ENCODE measurements at regions not wholly inside any gene's neighbourhood (a gene's known extent, or its start where the extent isn't known, plus 50 kb on each side); places are given as distances from the start of the nearest gene placed in this dataset.

DNA sequence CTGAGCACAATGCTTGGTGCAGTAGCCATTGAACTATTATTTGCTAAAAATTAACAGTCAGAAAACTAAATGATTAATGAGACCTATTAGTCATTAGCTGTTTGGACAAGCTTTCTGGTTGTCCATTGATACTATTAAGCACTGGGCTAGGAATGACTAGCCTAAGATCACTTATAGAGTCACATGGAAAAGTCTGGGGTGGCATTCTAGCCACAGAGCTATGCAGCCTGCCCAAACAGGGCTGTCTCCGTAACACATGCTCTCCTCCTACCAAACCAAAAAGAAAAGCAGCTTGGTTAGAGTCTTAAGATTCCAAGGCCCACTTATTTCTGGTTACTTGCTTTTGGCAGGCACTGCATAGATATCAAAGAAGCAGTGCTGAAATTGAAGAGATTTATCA, 193.5 kb upstream of the NBEA start:
- peak overlapping the region; percentile 68 to 77 (median 75) for H3K27ac ChIP-seq
- WGBS, 2 donors, result 26 to 56% methylated on average over 1 of the region's 1 CpG
- H3K27me3 ChIP-seq, result no peaks in the 10 kb centered on the region
- TF ChIP-seq POLR2A (IDR thresholded peaks at IDR 0.05), result no peak
- TF ChIP-seq, protein P1, sequence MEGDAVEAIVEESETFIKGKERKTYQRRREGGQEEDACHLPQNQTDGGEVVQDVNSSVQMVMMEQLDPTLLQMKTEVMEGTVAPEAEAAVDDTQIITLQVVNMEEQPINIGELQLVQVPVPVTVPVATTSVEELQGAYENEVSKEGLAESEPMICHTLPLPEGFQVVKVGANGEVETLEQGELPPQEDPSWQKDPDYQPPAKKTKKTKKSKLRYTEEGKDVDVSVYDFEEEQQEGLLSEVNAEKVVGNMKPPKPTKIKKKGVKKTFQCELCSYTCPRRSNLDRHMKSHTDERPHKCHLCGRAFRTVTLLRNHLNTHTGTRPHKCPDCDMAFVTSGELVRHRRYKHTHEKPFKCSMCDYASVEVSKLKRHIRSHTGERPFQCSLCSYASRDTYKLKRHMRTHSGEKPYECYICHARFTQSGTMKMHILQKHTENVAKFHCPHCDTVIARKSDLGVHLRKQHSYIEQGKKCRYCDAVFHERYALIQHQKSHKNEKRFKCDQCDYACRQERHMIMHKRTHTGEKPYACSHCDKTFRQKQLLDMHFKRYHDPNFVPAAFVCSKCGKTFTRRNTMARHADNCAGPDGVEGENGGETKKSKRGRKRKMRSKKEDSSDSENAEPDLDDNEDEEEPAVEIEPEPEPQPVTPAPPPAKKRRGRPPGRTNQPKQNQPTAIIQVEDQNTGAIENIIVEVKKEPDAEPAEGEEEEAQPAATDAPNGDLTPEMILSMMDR (IDR thresholded peaks at IDR 0.05), result no peak
- intact Hi-C loops (cut with DNase I), result no loop called here
- DNase-seq, result peak; percentile 35 to 44
- H3K9me3 ChIP-seq, result no peaks in the 10 kb centered on the region
- H3K4me1 ChIP-seq, result peaks cover 22 to 28% of the 10 kb centered on the region in 2 donors
- H3K4me3 ChIP-seq (replicated peaks in 1 of 3), result no peak overlapping the region
- no peaks in the 10 kb centered on the region for H3K36me3 ChIP-seq

DNA sequence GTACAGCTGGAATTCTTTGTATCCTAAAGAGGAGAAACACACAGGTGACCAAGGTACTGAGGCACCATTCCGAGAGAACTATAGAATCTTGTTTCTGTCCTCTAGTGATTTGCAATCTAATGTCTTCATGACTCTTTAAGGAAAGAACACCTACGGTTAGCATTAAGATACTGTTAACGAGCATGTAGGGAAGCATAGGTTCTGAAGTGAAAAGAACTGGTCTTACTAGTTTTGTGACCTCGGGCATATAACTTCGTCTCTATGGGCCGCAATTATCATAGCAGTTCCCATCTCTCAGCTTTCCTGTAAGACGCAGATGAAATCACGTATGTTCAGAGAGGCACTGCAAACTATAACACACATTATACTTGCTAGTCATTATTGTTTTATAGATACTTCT, 193.0 kb upstream of the NBEA start:
- Histone ChIP-seq H3K4me1 (peaks cover 22 to 28% of the 10 kb centered on the region in 2 donors), H3K4me3 (replicated peaks in 1 of 3) (no peak overlapping the region), H3K27me3 (no peaks in the 10 kb centered on the region), H3K27ac (peak overlapping the region in 2 of 3 donors; percentile 75 to 77), H3K36me3 (no peaks in the 10 kb centered on the region), H3K9me3 (no peaks in the 10 kb centered on the region)
- WGBS, 2 donors, result 59 to 64% methylated on average over 8 of the region's 8 CpGs
- intact Hi-C loops (cut with DNase I), result no loop called here
- no peak for DNase-seq
- TF ChIP-seq, protein P1 (IDR thresholded peaks at IDR 0.05), result no peak
- TF ChIP-seq POLR2A (IDR thresholded peaks at IDR 0.05), result no peak

DNA sequence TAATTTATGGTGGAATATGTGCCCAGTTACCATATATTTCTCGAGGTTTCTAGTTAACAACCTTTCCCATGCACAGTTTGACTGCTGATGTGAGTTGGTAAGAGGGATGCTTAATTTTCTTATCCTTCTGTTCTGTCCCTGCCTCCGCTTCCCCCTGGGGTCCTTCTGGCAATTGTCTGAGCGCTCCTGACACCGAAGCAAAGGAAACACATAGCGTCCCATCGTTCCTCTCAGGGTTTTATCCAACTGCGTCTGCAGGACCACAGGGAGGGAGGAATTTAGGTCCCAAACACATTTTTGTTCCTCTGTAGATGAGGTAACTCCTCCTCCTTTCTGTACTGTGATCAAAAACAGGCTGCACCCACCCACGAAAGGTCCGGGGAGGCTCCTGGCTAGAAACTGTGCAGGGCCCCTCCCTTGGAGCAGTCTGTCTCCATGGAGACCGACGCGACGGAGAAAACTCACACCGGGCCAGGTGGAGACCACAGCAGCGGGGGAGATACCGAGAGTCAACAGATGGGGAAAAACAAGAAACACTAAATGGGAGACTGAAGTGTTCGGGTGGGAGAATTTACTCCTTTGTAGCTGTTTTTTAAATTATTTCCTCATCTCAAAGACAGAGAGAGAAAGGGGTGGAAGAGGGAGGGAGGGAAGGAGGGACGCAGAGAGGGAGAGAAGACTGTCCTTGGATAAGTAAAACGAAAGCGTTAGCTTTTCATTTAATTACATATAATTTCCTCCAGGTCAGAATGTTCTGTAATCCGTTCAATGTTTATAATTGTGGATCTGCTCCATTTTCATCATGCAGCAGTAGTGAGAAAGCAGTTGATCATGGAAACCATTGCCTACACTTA, 191.8 kb upstream of the NBEA start:
- H3K9me3 ChIP-seq, result no peaks in the 10 kb centered on the region
- H3K4me1 ChIP-seq, result peaks cover 22 to 28% of the 10 kb centered on the region in 2 donors
- H3K4me3 ChIP-seq (replicated peaks in 1 of 3), result no peak overlapping the region
- TF ChIP-seq POLR2A (IDR thresholded peaks at IDR 0.05), result no peak
- TF ChIP-seq, protein P1 (IDR thresholded peaks at IDR 0.05), result no peak
- WGBS, 2 donors, result 25 to 30% methylated on average over 21 of the region's 21 CpGs
- H3K36me3 ChIP-seq, result no peaks in the 10 kb centered on the region
- H3K27me3 ChIP-seq, result no peaks in the 10 kb centered on the region
- peak; percentile 20 for DNase-seq
- H3K27ac ChIP-seq, result no peak overlapping the region
- intact Hi-C loops (cut with DNase I), result no loop called here

DNA sequence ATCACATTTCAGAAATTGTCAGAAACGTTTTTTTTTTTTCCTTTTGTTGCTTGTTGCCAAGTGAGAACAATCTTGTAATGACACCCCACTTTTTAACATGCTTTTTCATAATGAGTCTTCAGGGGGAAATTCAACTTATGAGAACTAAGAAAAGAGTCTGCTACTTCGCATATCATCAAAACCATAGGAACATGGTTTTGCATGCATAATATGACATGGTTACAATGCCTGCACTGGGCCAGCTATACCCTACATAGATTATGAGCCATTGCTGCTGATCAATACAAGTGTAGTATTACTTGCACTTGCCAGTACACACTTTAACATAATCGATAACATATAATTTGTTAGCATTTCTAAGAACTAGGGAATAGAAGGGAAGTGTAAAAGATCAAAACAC, 191.0 kb upstream of the NBEA start:
- no peaks in the 10 kb centered on the region for H3K27me3 ChIP-seq
- no peaks in the 10 kb centered on the region for H3K36me3 ChIP-seq
- WGBS, 2 donors, result 79 to 82% methylated on average over 3 of the region's 3 CpGs
- no peak overlapping the region for H3K27ac ChIP-seq
- intact Hi-C loops (cut with DNase I), result no loop called here
- no peak for DNase-seq
- TF ChIP-seq, protein P1 (IDR thresholded peaks at IDR 0.05), result no peak
- TF ChIP-seq POLR2A (IDR thresholded peaks at IDR 0.05), result no peak
- H3K9me3 ChIP-seq, result no peaks in the 10 kb centered on the region
- H3K4me1 ChIP-seq, result peaks cover 22 to 28% of the 10 kb centered on the region in 2 donors
- H3K4me3 ChIP-seq (replicated peaks in 1 of 3), result no peak overlapping the region

DNA sequence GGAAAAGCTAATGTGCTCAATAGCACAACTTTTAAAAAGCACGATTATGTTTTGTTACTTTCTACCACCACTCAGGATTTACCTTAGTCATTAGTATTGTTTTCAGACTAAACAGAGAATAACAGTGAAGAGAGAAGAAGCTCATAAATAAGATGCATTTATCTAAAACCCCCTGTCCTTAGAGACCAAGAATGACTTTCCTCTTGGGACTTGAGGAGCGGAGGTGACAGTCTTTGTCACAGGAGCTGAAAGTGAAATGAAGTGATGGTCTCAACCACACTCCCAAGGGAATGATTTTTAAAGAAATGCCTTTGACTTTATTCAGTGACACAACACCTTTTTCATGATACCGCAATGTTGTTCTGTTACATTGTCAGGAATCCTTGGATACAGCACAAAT, 190.6 kb upstream of the NBEA start:
- intact Hi-C loops (cut with DNase I), result no loop called here
- Histone ChIP-seq H3K27me3 (no peaks in the 10 kb centered on the region), H3K4me3 (replicated peaks in 1 of 3) (no peak overlapping the region), H3K4me1 (peaks cover 22 to 28% of the 10 kb centered on the region in 2 donors), H3K27ac (no peak overlapping the region), H3K36me3 (no peaks in the 10 kb centered on the region), H3K9me3 (no peaks in the 10 kb centered on the region)
- no peak for DNase-seq
- TF ChIP-seq, protein P1 (IDR thresholded peaks at IDR 0.05), result no peak
- TF ChIP-seq POLR2A (IDR thresholded peaks at IDR 0.05), result no peak
- WGBS, 2 donors, result 89 to 91% methylated on average over 3 of the region's 3 CpGs

All from thyroid gland (tissue), 4 donors.